ENCODE measurements at regions not wholly inside any gene's neighbourhood (a gene's known extent, or its start where the extent isn't known, plus 50 kb on each side); places are given as distances from the start of the nearest gene placed in this dataset.

DNA sequence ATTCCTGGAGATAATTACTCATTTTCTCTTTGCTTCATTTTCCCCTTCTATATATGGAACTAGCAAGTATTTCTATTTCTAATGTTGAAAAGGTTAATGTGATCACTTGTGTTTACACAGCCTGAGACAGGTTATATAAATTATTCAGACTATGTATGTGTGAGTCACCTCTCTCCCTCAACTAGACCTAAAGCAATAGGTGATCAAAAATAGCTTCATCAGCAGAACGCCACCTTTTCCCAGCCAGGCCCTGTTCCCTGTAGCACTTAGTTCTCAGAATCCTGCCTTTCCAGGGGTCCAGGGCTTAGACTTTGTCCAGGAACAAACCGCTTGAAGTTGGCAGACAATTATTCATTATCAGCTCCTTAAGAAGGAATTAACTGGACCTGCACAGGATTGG is 125.3 kb upstream of the EXOC2 start:
- Mint-ChIP-seq H3K4me1 (peaks cover 0 to 8% (median 7%) of the 10 kb centered on the region in 7 donors), H3K36me3 (no peaks in the 10 kb centered on the region), H3K27ac (no peak overlapping the region), H3K4me3 (no peak overlapping the region), H3K9me3 (no peaks in the 10 kb centered on the region), H3K27me3 (peaks cover 7 to 25% (median 22%) of the 10 kb centered on the region in 5 donors)
- POLR2A ChIA-PET, result no interaction called here
- H3K4me1 ChIP-seq (ENCODE audit: control insufficient read depth in 2 of 2, insufficient read depth in 2 of 2, low read length in 2 of 2), result no peaks in the 10 kb centered on the region
- H3K27ac ChIP-seq (ENCODE audit: low read depth, low read length), result no peak overlapping the region
- no peaks in the 10 kb centered on the region for H3K27me3 ChIP-seq (ENCODE audit: control insufficient read depth in 2 of 2, insufficient read depth in 2 of 2, low read length in 2 of 2)
- CTCF ChIA-PET, result no interaction called here
- DNase-seq, result no peak
- no peak for ATAC-seq
- H3K4me3 ChIP-seq (ENCODE audit: low read length), result no peak overlapping the region
- H3K9me3 ChIP-seq (ENCODE audit: control insufficient read depth in 2 of 3, low read length in 3 of 3), result no peaks in the 10 kb centered on the region
- intact Hi-C loops (cut with micrococcal nuclease), result no loop called here
- no peaks in the 10 kb centered on the region for H3K36me3 ChIP-seq (ENCODE audit: control insufficient read depth in 2 of 3, insufficient read depth in 3 of 3, low read length in 3 of 3)

- DNase-seq, result peak in 1 of 9 donors; percentile 35
- CTCF ChIA-PET, result no interaction called here
Measured at GRCh38 chr6:816510-817084, 123.7 kb upstream of the EXOC2 start.

GRCh38 chr6:815348-815738 is 122.4 kb upstream of the EXOC2 start:
- peaks cover 0 to 8% (median 7%) of the 10 kb centered on the region in 5 donors for H3K27me3 Mint-ChIP-seq
- no peak overlapping the region for H3K4me3 ChIP-seq (ENCODE audit: low read length)
- ChIA-PET POLR2A (no interaction called here), CTCF (no interaction called here)
- no peaks in the 10 kb centered on the region for H3K9me3 ChIP-seq (ENCODE audit: control insufficient read depth in 2 of 3, low read length in 3 of 3)
- intact Hi-C loops (cut with micrococcal nuclease), result no loop called here
- H3K36me3 Mint-ChIP-seq, result no peaks in the 10 kb centered on the region
- H3K27me3 ChIP-seq (ENCODE audit: control insufficient read depth in 2 of 2, insufficient read depth in 2 of 2, low read length in 2 of 2), result no peaks in the 10 kb centered on the region
- DNase-seq (no peak), ATAC-seq (no peak)
- peaks cover 0 to 8% (median 7%) of the 10 kb centered on the region in 7 donors for H3K4me1 Mint-ChIP-seq
- H3K9me3 Mint-ChIP-seq, result no peaks in the 10 kb centered on the region
- no peak overlapping the region for H3K27ac ChIP-seq (ENCODE audit: low read depth, low read length)
- H3K36me3 ChIP-seq (ENCODE audit: control insufficient read depth in 2 of 3, insufficient read depth in 3 of 3, low read length in 3 of 3), result no peaks in the 10 kb centered on the region
- H3K27ac Mint-ChIP-seq, result no peak overlapping the region
- no peak overlapping the region for H3K4me3 Mint-ChIP-seq
- H3K4me1 ChIP-seq (ENCODE audit: control insufficient read depth in 2 of 2, insufficient read depth in 2 of 2, low read length in 2 of 2), result no peaks in the 10 kb centered on the region

More at GRCh38 chr6:816510-817084, 123.7 kb upstream of the EXOC2 start:
- Histone ChIP-seq H3K9me3 (ENCODE audit: control insufficient read depth in 2 of 3, low read length in 3 of 3) (no peaks in the 10 kb centered on the region), H3K27me3 (ENCODE audit: control insufficient read depth in 2 of 2, insufficient read depth in 2 of 2, low read length in 2 of 2) (no peaks in the 10 kb centered on the region), H3K4me1 (ENCODE audit: control insufficient read depth in 2 of 2, insufficient read depth in 2 of 2, low read length in 2 of 2) (no peaks in the 10 kb centered on the region), H3K36me3 (ENCODE audit: control insufficient read depth in 2 of 3, insufficient read depth in 3 of 3, low read length in 3 of 3) (no peaks in the 10 kb centered on the region), H3K27ac (ENCODE audit: low read depth, low read length) (no peak overlapping the region), H3K4me3 (ENCODE audit: low read length) (no peak overlapping the region)
- peaks cover 0 to 8% (median 7%) of the 10 kb centered on the region in 7 donors for H3K4me1 Mint-ChIP-seq
- POLR2A ChIA-PET, result no interaction called here
- H3K4me3 Mint-ChIP-seq, result peak overlapping the region in 1 of 10 donors; percentile 1
- intact Hi-C loops (cut with micrococcal nuclease), result no loop called here
- ATAC-seq, result peak; percentile 78
- peaks cover 0 to 16% (median 14%) of the 10 kb centered on the region in 5 donors for H3K27me3 Mint-ChIP-seq
- no peaks in the 10 kb centered on the region for H3K36me3 Mint-ChIP-seq
- H3K9me3 Mint-ChIP-seq, result no peaks in the 10 kb centered on the region
- H3K27ac Mint-ChIP-seq, result no peak overlapping the region

DNA sequence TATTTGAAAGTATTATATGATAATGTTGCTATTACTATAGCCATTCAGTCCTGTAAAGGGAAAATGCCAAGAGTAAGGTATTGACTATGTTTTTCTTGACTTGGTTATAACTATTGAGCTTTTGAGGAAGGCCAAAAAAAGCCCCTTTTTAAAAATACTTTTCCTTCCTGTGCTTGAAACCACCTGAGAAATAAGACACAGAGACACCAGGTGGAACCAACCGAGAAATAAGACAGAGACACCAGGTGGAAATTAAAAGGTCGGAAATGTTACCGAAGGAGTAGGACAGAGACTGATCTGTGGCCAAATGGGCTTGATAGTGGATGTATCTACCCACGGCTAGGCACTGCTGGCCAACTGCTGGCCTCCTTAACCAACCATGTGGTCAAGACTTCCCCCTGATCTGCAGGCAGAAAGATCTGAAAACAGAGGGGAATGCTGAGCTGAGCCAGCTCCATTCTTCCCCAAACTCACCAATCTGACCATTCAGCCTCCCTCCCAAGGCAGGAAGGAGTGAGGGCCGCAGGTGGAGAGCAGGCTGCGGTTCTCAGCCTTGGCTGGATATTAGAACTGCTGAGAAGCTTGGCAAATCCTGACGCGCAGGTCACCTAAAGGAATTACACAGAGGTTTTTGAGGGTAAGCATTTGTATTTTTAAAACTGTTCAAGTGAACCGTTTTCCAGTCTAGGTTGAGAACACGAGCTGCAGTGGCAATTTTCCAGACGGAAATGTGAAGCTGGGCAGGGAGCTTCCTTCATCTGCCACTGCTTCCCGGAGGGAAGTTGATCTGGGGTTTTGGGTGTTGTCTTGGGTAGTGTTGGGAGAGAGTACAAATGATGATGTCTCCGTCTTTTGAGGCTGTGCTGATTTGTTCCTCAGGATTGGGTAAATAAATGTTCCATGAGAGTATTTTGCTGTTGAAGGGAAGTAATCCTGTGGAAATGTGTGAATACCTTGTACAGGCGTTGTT is 121.7 kb upstream of the EXOC2 start:
- Mint-ChIP-seq H3K27me3 (peaks cover 0 to 8% (median 6%) of the 10 kb centered on the region in 5 donors), H3K36me3 (no peaks in the 10 kb centered on the region), H3K9me3 (no peaks in the 10 kb centered on the region), H3K27ac (no peak overlapping the region), H3K4me1 (peaks cover 0 to 8% (median 7%) of the 10 kb centered on the region in 7 donors), H3K4me3 (no peak overlapping the region)
- no peak for DNase-seq
- Histone ChIP-seq H3K4me1 (ENCODE audit: control insufficient read depth in 2 of 2, insufficient read depth in 2 of 2, low read length in 2 of 2) (no peaks in the 10 kb centered on the region), H3K36me3 (ENCODE audit: control insufficient read depth in 2 of 3, insufficient read depth in 3 of 3, low read length in 3 of 3) (no peaks in the 10 kb centered on the region), H3K4me3 (ENCODE audit: low read length) (no peak overlapping the region), H3K9me3 (ENCODE audit: control insufficient read depth in 2 of 3, low read length in 3 of 3) (no peaks in the 10 kb centered on the region), H3K27ac (ENCODE audit: low read depth, low read length) (no peak overlapping the region), H3K27me3 (ENCODE audit: control insufficient read depth in 2 of 2, insufficient read depth in 2 of 2, low read length in 2 of 2) (no peaks in the 10 kb centered on the region)
- ChIA-PET CTCF (no interaction called here), POLR2A (no interaction called here)
- intact Hi-C loops (cut with micrococcal nuclease), result no loop called here
- ATAC-seq, result no peak

- POLR2A ChIA-PET, result no interaction called here
- Mint-ChIP-seq H3K36me3 (no peaks in the 10 kb centered on the region), H3K4me1 (peaks cover 0 to 6% (median 5%) of the 10 kb centered on the region in 7 donors)
Measured at GRCh38 chr6:811831-812230, 118.9 kb upstream of the EXOC2 start.

DNA sequence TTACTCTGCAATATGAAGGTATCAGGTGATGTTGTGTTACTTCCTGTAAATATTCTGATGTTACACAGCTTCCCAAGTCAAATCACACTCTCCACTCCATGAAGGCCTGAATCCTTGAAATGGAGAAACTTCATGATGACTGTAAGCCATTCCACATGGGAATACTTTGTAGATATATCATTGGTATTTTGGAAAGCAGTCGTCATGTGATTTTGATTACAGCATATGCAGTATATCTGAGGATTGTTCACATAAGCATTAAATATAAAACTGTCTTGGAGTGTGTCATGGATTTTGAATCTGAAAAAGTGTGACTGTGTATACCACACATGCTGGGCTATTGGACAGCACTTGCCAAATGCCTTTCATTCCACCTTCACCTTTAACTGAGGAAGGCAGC is 118.3 kb upstream of the EXOC2 start:
- Mint-ChIP-seq H3K9me3 (no peaks in the 10 kb centered on the region), H3K36me3 (no peaks in the 10 kb centered on the region), H3K27me3 (peaks cover 0 to 6% (median 3%) of the 10 kb centered on the region in 5 donors), H3K4me1 (peaks cover 0 to 3% (median 0%) of the 10 kb centered on the region in 7 donors), H3K4me3 (no peak overlapping the region), H3K27ac (no peak overlapping the region)
- H3K27me3 ChIP-seq (ENCODE audit: control insufficient read depth in 2 of 2, insufficient read depth in 2 of 2, low read length in 2 of 2), result no peaks in the 10 kb centered on the region
- H3K27ac ChIP-seq (ENCODE audit: low read depth, low read length), result no peak overlapping the region
- H3K4me3 ChIP-seq (ENCODE audit: low read length), result no peak overlapping the region
- no peaks in the 10 kb centered on the region for H3K36me3 ChIP-seq (ENCODE audit: control insufficient read depth in 2 of 3, insufficient read depth in 3 of 3, low read length in 3 of 3)
- DNase-seq (no peak), ATAC-seq (no peak)
- CTCF ChIA-PET, result no interaction called here
- H3K9me3 ChIP-seq (ENCODE audit: control insufficient read depth in 2 of 3, low read length in 3 of 3), result no peaks in the 10 kb centered on the region
- intact Hi-C loops (cut with micrococcal nuclease), result no loop called here
- H3K4me1 ChIP-seq (ENCODE audit: control insufficient read depth in 2 of 2, insufficient read depth in 2 of 2, low read length in 2 of 2), result no peaks in the 10 kb centered on the region
- POLR2A ChIA-PET, result no interaction called here

More at GRCh38 chr6:811831-812230, 118.9 kb upstream of the EXOC2 start:
- no peaks in the 10 kb centered on the region for H3K9me3 Mint-ChIP-seq
- ATAC-seq (no peak), DNase-seq (no peak)
- Histone ChIP-seq H3K27me3 (ENCODE audit: control insufficient read depth in 2 of 2, insufficient read depth in 2 of 2, low read length in 2 of 2) (no peaks in the 10 kb centered on the region), H3K9me3 (ENCODE audit: control insufficient read depth in 2 of 3, low read length in 3 of 3) (no peaks in the 10 kb centered on the region), H3K4me1 (ENCODE audit: control insufficient read depth in 2 of 2, insufficient read depth in 2 of 2, low read length in 2 of 2) (no peaks in the 10 kb centered on the region), H3K36me3 (ENCODE audit: control insufficient read depth in 2 of 3, insufficient read depth in 3 of 3, low read length in 3 of 3) (no peaks in the 10 kb centered on the region), H3K27ac (ENCODE audit: low read depth, low read length) (no peak overlapping the region), H3K4me3 (ENCODE audit: low read length) (no peak overlapping the region)
- H3K4me3 Mint-ChIP-seq, result no peak overlapping the region
- CTCF ChIA-PET, result no interaction called here
- no peak overlapping the region for H3K27ac Mint-ChIP-seq
- peaks cover 0 to 3% (median 1%) of the 10 kb centered on the region in 5 donors for H3K27me3 Mint-ChIP-seq
- intact Hi-C loops (cut with micrococcal nuclease), result no loop called here
